Activated CD4-positive, alpha-beta memory T cell treated with anti-CD3 and anti-CD28 coated beads for 36 hours (primary cell): ENCODE measurements at regions not wholly inside any gene's neighbourhood (a gene's known extent, or its start where the extent isn't known, plus 50 kb on each side); places are given as distances from the start of the nearest gene placed in this dataset.
"Not testable (repeated sequence)": the region's sequence is repeated elsewhere in the genome, so short reads cannot be mapped to it uniquely, and the experiment has no call there.

Source experiments
- CTCF ChIA-PET: fragments of 350-600 bp; sonication (Branson Sonifier 250); formaldehyde crosslinking; loops from one replicate; lab custom pipeline; 2021; ENCODE audit warnings: antibody characterized with exemption, inconsistent platforms; lab: Charles Lee
- POLR2A ChIA-PET: fragments of 350-600 bp; sonication (Branson Sonifier 250); formaldehyde crosslinking; loops from one replicate; lab custom pipeline; 2021; ENCODE audit warnings: antibody characterized with exemption; lab: Charles Lee
- DNase-seq: peaks from one replicate; pipeline ENCODE4 v3.0.0-alpha.2; 2020
- H3K27ac Mint-ChIP-seq: one replicate; pipeline ENCODE4 v1.8.0; 2021; ENCODE audit warnings: mixed read lengths
- H3K27me3 Mint-ChIP-seq: one replicate; pipeline ENCODE4 v1.8.0; 2021; ENCODE audit warnings: mixed read lengths
- H3K36me3 Mint-ChIP-seq: one replicate; pipeline ENCODE4 v1.8.0; 2021; ENCODE audit warnings: mixed read lengths
- H3K4me1 Mint-ChIP-seq: one replicate; pipeline ENCODE4 v1.8.0; 2021; ENCODE audit warnings: low read depth, mixed read lengths
- H3K4me3 Mint-ChIP-seq: one replicate; pipeline ENCODE4 v1.8.0; 2021; ENCODE audit warnings: mild to moderate bottlenecking, mixed read lengths
- H3K9me3 Mint-ChIP-seq: one replicate; pipeline ENCODE4 v1.8.0; 2021; ENCODE audit warnings: mixed read lengths
- intact Hi-C: fragments of 100-400 bp; cut with micrococcal nuclease; formaldehyde crosslinking; loops from one replicate; pipeline ENCODE4 v1.15.1; 2023

DNA sequence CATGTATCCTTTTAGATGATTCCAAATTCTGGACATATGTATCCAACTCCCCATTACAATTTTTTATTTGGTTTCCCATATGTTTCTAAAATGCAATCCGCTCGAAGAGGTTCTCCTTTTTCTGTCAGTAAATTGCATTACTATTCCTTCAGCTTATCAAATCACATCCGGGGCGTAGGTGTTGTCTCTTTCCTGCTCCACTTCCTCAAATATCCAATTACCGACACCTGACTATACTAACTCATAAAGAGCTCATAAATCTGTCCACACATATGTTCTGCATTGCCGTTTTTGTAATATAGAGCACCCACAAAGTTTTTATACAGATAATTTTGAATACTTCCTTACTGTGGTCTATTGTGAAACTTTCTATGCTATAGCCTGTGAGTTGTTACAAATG is 63.1 kb upstream of the HSFY2 start:
- H3K4me1 Mint-ChIP-seq, DNase-seq, H3K27ac Mint-ChIP-seq, H3K36me3 Mint-ChIP-seq, intact Hi-C loops, POLR2A ChIA-PET, H3K27me3 Mint-ChIP-seq, CTCF ChIA-PET, H3K9me3 Mint-ChIP-seq, H3K4me3 Mint-ChIP-seq: not testable (repeated sequence)
